Neural cell (in vitro differentiated cells): ENCODE measurements at regions not wholly inside any gene's neighbourhood (a gene's known extent, or its start where the extent isn't known, plus 50 kb on each side); places are given as distances from the start of the nearest gene placed in this dataset.

Source experiments
- H2AFZ ChIP-seq: fragments of 200-600, 300-800 bp; sonication (generic), shearing (Covaris generic); 2 replicates; pipeline ENCODE4 v1.6.0; 2014; ENCODE audit warnings: low read depth, mild to moderate bottlenecking, antibody characterized with exemption, low read length, moderate library complexity
- H3F3A ChIP-seq: fragments of 200-600 bp; shearing (Covaris generic); 2 replicates; pipeline ENCODE4 v1.6.1; 2016; ENCODE audit warnings: mild to moderate bottlenecking, moderate library complexity, mixed read lengths, antibody characterized with exemption, low read length; ENCODE audit not compliant: insufficient read depth, poor library complexity, severe bottlenecking
- H3K27ac ChIP-seq: fragments of 200-600, 300-800 bp; sonication (generic), shearing (Covaris generic); 2 replicates; pipeline ENCODE4 v1.5.1; 2014; ENCODE audit warnings: mild to moderate bottlenecking, low read length, moderate library complexity
- H3K27me3 ChIP-seq: fragments of 300-800, 200-600 bp; sonication (generic), shearing (Covaris generic); 2 replicates; pipeline ENCODE4 v1.6.0; 2014; ENCODE audit warnings: mild to moderate bottlenecking, low read depth, low read length, moderate library complexity; ENCODE audit not compliant: insufficient read depth
- H3K36me3 ChIP-seq: fragments of 300-800, 200-600 bp; sonication (generic), shearing (Covaris generic); 2 replicates; pipeline ENCODE4 v1.5.1; 2014; ENCODE audit warnings: mild to moderate bottlenecking, antibody characterized with exemption, low read length, moderate library complexity; ENCODE audit not compliant: insufficient read depth
- H3K4me2 ChIP-seq: fragments of 300-800, 200-600 bp; sonication (generic), shearing (Covaris generic); 2 replicates; pipeline ENCODE4 v1.6.0; 2014; ENCODE audit warnings: mild to moderate bottlenecking, low read length
- H3K4me3 ChIP-seq: fragments of 300-800, 200-600 bp; sonication (generic), shearing (Covaris generic); 2 replicates; pipeline ENCODE4 v1.5.1; 2014; ENCODE audit warnings: mild to moderate bottlenecking, low read length, moderate library complexity
- H3K79me2 ChIP-seq: fragments of 200-600 bp; shearing (Covaris generic); replicated peaks from 2 replicates; pipeline ENCODE4 v1.6.0; 2014; ENCODE audit warnings: mild to moderate bottlenecking, low read length, moderate library complexity; ENCODE audit not compliant: insufficient read depth
- H3K9ac ChIP-seq: fragments of 300-800, 200-600 bp; sonication (generic), shearing (Covaris generic); 2 replicates; pipeline ENCODE4 v1.6.1; 2016; ENCODE audit warnings: mild to moderate bottlenecking, low read length, mixed read lengths
- H3K9me2 ChIP-seq: fragments of 200-600 bp; shearing (Covaris generic); 2 replicates; pipeline ENCODE4 v1.6.1; 2016; ENCODE audit warnings: mild to moderate bottlenecking, low read length, mixed read lengths; ENCODE audit not compliant: insufficient read depth
- H3K9me3 ChIP-seq: fragments of 200-600, 300-800 bp; sonication (generic), shearing (Covaris generic); 2 replicates; pipeline ENCODE4 v1.6.1; 2016; ENCODE audit warnings: mild to moderate bottlenecking, mixed run types, low read length, moderate library complexity, mixed read lengths
- H4K20me1 ChIP-seq: fragments of 200-600 bp; shearing (Covaris generic); 2 replicates; pipeline ENCODE4 v1.6.1; 2016; ENCODE audit warnings: mild to moderate bottlenecking, mixed run types; ENCODE audit not compliant: insufficient read depth
- EP300 ChIP-seq: fragments of 450-650 bp; conservative IDR thresholded peaks from 2 replicates; pipeline ENCODE4 v1.6.1; 2014; ENCODE audit warnings: antibody characterized with exemption, mild to moderate bottlenecking, moderate library complexity; ENCODE audit not compliant: poor library complexity, severe bottlenecking
- EZH2 ChIP-seq: fragments of 200-600, 300-800 bp; shearing (Covaris generic), sonication (generic); IDR thresholded peaks from 2 replicates; pipeline ENCODE4 v1.6.1; 2014; ENCODE audit warnings: antibody characterized with exemption, low read length, borderline replicate concordance, mild to moderate bottlenecking; ENCODE audit not compliant: insufficient read depth, poor library complexity, severe bottlenecking
- MXI1 ChIP-seq: fragments of 450-650 bp; conservative IDR thresholded peaks from 2 replicates; pipeline ENCODE4 v1.6.1; 2014; ENCODE audit warnings: antibody characterized with exemption, mild to moderate bottlenecking; ENCODE audit not compliant: poor library complexity, severe bottlenecking
- POLR2AphosphoS5 ChIP-seq: IDR thresholded peaks from 2 replicates; pipeline ENCODE4 v1.6.1; 2012
- RAD21 ChIP-seq: fragments of 450-650 bp; conservative IDR thresholded peaks from 2 replicates; pipeline ENCODE4 v1.6.1; 2014; ENCODE audit warnings: antibody characterized with exemption, mild to moderate bottlenecking, moderate library complexity
- SMC3 ChIP-seq: fragments of 450-650 bp; conservative IDR thresholded peaks from 2 replicates; pipeline ENCODE4 v1.6.1; 2014; ENCODE audit warnings: antibody characterized with exemption, mild to moderate bottlenecking, moderate library complexity; ENCODE audit not compliant: poor library complexity
- TAF1 ChIP-seq: IDR thresholded peaks from 2 replicates; pipeline ENCODE4 v1.6.1; 2012; ENCODE audit warnings: low read depth
- TF ChIP-seq, protein P1 (sequence below): fragments of 450-650 bp; IDR thresholded peaks from 2 replicates; pipeline ENCODE4 v1.5.1; 2014; ENCODE audit warnings: antibody characterized with exemption, mild to moderate bottlenecking, moderate library complexity; ENCODE audit not compliant: poor library complexity, severe bottlenecking
- TF ChIP-seq, protein P2 (sequence below): IDR thresholded peaks from 2 replicates; pipeline ENCODE4 v1.6.1; 2012; ENCODE audit warnings: borderline replicate concordance

DNA sequence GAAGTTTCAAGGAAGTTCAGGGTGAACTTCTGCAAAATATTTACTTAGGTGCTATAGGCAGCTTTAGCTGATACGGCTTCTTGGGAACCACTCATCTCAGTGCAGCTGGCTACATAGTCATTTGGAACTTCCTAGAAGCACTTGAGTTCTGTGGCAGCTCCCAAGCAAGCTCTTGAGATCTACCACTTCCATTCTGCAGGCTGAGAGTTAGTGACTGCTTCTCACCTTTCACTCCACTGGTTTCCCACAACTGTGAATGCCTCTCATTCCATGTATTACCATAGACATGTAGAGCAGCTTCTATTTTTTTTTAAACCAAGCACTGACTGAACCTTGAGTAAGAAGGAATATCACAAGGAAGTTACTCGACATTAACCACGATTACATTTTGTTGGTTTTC, 994.1 kb upstream of the ACVR2A start:
- Histone ChIP-seq H3K9me2 (no peaks in the 10 kb centered on the region), H3K4me3 (no peak overlapping the region), H3K36me3 (no peaks in the 10 kb centered on the region), H2AFZ (no peak overlapping the region), H3K79me2 (no peaks in the 10 kb centered on the region), H3K4me2 (no peak overlapping the region), H3K27me3 (no peaks in the 10 kb centered on the region), H3K27ac (no peak overlapping the region), H3F3A (no peaks in the 10 kb centered on the region), H3K9ac (no peak overlapping the region), H4K20me1 (no peaks in the 10 kb centered on the region), H3K9me3 (no peaks in the 10 kb centered on the region)
- TF ChIP-seq POLR2AphosphoS5 (no peak), EP300 (no peak), SMC3 (no peak), MXI1 (no peak), EZH2 (no peak), TAF1 (no peak), RAD21 (no peak)
- TF ChIP-seq, protein P1, sequence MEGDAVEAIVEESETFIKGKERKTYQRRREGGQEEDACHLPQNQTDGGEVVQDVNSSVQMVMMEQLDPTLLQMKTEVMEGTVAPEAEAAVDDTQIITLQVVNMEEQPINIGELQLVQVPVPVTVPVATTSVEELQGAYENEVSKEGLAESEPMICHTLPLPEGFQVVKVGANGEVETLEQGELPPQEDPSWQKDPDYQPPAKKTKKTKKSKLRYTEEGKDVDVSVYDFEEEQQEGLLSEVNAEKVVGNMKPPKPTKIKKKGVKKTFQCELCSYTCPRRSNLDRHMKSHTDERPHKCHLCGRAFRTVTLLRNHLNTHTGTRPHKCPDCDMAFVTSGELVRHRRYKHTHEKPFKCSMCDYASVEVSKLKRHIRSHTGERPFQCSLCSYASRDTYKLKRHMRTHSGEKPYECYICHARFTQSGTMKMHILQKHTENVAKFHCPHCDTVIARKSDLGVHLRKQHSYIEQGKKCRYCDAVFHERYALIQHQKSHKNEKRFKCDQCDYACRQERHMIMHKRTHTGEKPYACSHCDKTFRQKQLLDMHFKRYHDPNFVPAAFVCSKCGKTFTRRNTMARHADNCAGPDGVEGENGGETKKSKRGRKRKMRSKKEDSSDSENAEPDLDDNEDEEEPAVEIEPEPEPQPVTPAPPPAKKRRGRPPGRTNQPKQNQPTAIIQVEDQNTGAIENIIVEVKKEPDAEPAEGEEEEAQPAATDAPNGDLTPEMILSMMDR, result no peak
- TF ChIP-seq, protein P2, sequence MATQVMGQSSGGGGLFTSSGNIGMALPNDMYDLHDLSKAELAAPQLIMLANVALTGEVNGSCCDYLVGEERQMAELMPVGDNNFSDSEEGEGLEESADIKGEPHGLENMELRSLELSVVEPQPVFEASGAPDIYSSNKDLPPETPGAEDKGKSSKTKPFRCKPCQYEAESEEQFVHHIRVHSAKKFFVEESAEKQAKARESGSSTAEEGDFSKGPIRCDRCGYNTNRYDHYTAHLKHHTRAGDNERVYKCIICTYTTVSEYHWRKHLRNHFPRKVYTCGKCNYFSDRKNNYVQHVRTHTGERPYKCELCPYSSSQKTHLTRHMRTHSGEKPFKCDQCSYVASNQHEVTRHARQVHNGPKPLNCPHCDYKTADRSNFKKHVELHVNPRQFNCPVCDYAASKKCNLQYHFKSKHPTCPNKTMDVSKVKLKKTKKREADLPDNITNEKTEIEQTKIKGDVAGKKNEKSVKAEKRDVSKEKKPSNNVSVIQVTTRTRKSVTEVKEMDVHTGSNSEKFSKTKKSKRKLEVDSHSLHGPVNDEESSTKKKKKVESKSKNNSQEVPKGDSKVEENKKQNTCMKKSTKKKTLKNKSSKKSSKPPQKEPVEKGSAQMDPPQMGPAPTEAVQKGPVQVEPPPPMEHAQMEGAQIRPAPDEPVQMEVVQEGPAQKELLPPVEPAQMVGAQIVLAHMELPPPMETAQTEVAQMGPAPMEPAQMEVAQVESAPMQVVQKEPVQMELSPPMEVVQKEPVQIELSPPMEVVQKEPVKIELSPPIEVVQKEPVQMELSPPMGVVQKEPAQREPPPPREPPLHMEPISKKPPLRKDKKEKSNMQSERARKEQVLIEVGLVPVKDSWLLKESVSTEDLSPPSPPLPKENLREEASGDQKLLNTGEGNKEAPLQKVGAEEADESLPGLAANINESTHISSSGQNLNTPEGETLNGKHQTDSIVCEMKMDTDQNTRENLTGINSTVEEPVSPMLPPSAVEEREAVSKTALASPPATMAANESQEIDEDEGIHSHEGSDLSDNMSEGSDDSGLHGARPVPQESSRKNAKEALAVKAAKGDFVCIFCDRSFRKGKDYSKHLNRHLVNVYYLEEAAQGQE, result no peak

DNA sequence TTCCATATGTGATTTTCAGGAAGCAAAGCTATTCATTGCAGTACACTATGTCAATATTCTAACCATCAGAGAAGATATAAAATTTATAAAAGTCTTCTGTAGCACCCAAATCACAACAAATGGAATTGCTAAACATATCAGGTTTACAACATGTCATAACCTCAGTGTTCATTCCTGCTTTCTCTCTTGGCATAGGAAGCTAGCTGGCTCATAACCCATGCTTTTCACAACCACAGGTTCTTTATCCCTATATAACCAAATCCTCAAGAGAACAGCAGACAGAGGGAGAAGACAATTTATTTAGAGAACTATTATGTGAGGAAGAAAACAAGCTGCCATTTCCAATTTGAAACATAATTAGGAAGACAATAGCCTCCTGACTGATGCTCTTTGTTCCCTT, 997.0 kb upstream of the ACVR2A start:
- H4K20me1 ChIP-seq, result no peaks in the 10 kb centered on the region
- H3K4me2 ChIP-seq, result no peak overlapping the region
- H3K9ac ChIP-seq, result no peak overlapping the region

More for the DNA sequence above, 997.0 kb upstream of the ACVR2A start:
- Histone ChIP-seq H3K27ac (no peak overlapping the region), H3K4me3 (no peak overlapping the region), H2AFZ (no peak overlapping the region), H3K9me3 (no peaks in the 10 kb centered on the region), H3F3A (no peaks in the 10 kb centered on the region), H3K36me3 (no peaks in the 10 kb centered on the region), H3K27me3 (no peaks in the 10 kb centered on the region), H3K9me2 (no peaks in the 10 kb centered on the region), H3K79me2 (no peaks in the 10 kb centered on the region)
- TF ChIP-seq TAF1, result no peak
- TF ChIP-seq EZH2, result no peak
- no peak for TF ChIP-seq SMC3
- TF ChIP-seq POLR2AphosphoS5, result no peak
- TF ChIP-seq, protein P1, result no peak
- TF ChIP-seq EP300, result no peak
- TF ChIP-seq, protein P2, result no peak
